A549 (cell line): ENCODE measurements at regions not wholly inside any gene's neighbourhood (a gene's known extent, or its start where the extent isn't known, plus 50 kb on each side); places are given as distances from the start of the nearest gene placed in this dataset.

Experiments
- MYC ChIP-seq: IDR thresholded peaks from 2 replicates; pipeline ENCODE4 v1.6.1; 2012; ENCODE audit warnings: mild to moderate bottlenecking, inconsistent platforms, low read length, improper control_type of control experiment, borderline replicate concordance
- POLR2A ChIP-seq: IDR thresholded peaks from 2 replicates; pipeline ENCODE4 v1.6.1; 2012; ENCODE audit warnings: mild to moderate bottlenecking, low read length
- REST ChIP-seq: fragments of 200-600 bp; sonication (generic); IDR thresholded peaks from 2 replicates; pipeline ENCODE4 v1.6.1; 2016; ENCODE audit warnings: antibody characterized with exemption, mild to moderate bottlenecking, moderate library complexity
- TP53 ChIP-seq: fragments of 250-450 bp; sonication (Bioruptor Pico); IDR thresholded peaks from 2 replicates; pipeline ENCODE4 v1.5.0; 2021; ENCODE audit warnings: mild to moderate bottlenecking, moderate library complexity
- TF ChIP-seq, protein P1 (sequence below): IDR thresholded peaks from 2 replicates; pipeline ENCODE4 v1.6.1; 2012

GRCh38 chr5:50922942-50923767 lies 256.7 kb downstream of the PARP8 start:
- no peak for TF ChIP-seq POLR2A
- TF ChIP-seq TP53 (CRISPR knock-in tag) = no peak
- TF ChIP-seq, protein P1, sequence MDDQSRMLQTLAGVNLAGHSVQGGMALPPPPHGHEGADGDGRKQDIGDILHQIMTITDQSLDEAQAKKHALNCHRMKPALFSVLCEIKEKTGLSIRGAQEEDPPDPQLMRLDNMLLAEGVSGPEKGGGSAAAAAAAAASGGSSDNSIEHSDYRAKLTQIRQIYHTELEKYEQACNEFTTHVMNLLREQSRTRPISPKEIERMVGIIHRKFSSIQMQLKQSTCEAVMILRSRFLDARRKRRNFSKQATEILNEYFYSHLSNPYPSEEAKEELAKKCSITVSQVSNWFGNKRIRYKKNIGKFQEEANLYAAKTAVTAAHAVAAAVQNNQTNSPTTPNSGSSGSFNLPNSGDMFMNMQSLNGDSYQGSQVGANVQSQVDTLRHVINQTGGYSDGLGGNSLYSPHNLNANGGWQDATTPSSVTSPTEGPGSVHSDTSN = no peak
- TF ChIP-seq MYC = no peak
- no peak for TF ChIP-seq REST
